Prostate gland (tissue), 2 donors: ENCODE measurements at regions not wholly inside any gene's neighbourhood (a gene's known extent, or its start where the extent isn't known, plus 50 kb on each side); places are given as distances from the start of the nearest gene placed in this dataset.

Experiments used
- CTCF ChIP-seq, 4 experiments: fragments of 200-600 bp in 2 of 4; fragments of 450-650 bp in 2 of 4; sonication (generic) in 2 of 4; IDR thresholded peaks; 1 replicate in 3 of 4; 2 replicates in 1 of 4; pipeline ENCODE4 v1.5.1; 2016 to 2019; ENCODE audit warnings: antibody characterized with exemption in 4 of 4, mild to moderate bottlenecking in 2 of 4, moderate library complexity in 2 of 4
- POLR2A ChIP-seq: fragments of 450-650 bp; IDR thresholded peaks from one replicate; pipeline ENCODE4 v1.6.1; 2016; ENCODE audit warnings: antibody characterized with exemption, mild to moderate bottlenecking
- POLR2AphosphoS5 ChIP-seq: sonication (generic); formaldehyde crosslinking; IDR thresholded peaks from one replicate; pipeline ENCODE4 v1.6.1; 2017; ENCODE audit warnings: antibody characterized with exemption

GRCh38 chr13:103844471-103844870 is 778.3 kb upstream of the SLC10A2 start:
- TF ChIP-seq CTCF (IDR thresholded peaks at IDR 0.05), result no peak
- no peak for TF ChIP-seq POLR2A
- no peak for TF ChIP-seq POLR2AphosphoS5
